HG03460 (cell line): ENCODE measurements at regions not wholly inside any gene's neighbourhood (a gene's known extent, or its start where the extent isn't known, plus 50 kb on each side); places are given as distances from the start of the nearest gene placed in this dataset.

Source experiments
- ATAC-seq: cut with Tn5 transposase; IDR thresholded peaks from one replicate; pipeline ENCODE4 v1.9.1; 2021; ENCODE audit not compliant: unreplicated experiment

DNA sequence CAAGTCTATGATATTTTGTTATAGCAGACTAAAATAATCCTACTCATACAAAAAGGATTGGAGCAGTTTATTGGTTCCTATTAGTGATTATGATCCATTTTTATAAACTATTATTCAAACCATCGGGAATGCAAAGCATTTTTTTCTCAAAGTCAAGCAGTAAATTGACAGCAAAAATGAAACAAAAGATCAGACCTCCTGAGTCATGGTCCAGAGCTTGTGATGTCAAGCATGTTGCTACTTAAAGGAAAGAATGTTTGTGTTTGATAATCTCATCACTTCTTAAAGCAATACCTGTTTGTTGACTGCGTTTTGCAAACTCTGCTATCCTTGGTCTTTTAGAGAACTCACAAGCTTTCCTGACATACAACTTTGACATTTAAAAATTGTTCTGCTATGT lies 204.4 kb downstream of the SAMD5 start:
- ATAC-seq: no peak

DNA sequence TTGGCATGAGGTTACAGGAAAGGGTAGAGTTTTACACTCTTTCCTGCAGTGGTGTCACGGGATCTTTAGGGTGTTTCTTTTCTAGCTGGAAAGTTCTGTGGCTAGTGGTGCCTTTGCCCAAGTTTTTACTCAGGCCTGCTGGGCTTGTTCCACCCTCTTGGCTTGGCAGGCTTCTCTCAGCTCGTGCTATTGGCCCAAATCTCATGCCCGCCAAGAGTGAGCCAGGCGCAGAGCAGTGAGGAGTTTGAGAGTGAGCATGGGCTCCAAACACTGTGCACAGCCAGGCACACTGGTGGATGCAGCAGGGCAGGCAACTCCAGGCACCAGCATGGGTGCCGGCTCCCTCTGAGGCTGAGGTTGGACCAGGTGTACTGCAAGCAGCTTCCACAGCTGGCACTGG lies 206.5 kb downstream of the SAMD5 start:
- no peak for ATAC-seq

GRCh38 chr6:147716434-147716833 lies 207.9 kb downstream of the SAMD5 start:
- no peak for ATAC-seq

- ATAC-seq: no peak
These were observed 209.5 kb downstream of the SAMD5 start for GRCh38 chr6:147717991-147718390.

GRCh38 chr6:147722158-147722557 lies 213.7 kb downstream of the SAMD5 start:
- no peak for ATAC-seq

- no peak for ATAC-seq
These were observed 216.0 kb downstream of the SAMD5 start for GRCh38 chr6:147724454-147724853.

GRCh38 chr6:147726342-147726741 lies 217.9 kb downstream of the SAMD5 start:
- ATAC-seq: no peak

DNA sequence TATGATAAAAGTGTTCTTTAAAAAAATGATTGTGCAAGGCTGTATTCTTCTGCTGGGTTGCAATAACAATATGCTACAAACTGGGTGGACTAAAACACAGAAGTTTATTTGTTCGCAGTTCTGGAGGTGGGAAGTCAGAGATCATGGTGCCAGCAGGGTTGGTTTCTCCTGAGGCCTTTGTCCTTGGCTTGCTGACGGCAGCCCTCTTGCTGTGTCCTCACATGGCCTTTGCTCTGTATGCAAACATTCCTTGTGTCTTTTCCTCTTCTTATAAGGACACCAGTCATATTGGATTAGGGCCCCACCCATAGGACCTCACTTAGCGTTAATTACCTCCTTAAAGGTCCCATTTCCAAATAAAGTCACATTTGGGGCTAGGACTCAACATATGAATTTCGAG lies 220.4 kb downstream of the SAMD5 start:
- no peak for ATAC-seq

GRCh38 chr6:147733686-147734085 lies 225.2 kb downstream of the SAMD5 start:
- ATAC-seq: no peak

DNA sequence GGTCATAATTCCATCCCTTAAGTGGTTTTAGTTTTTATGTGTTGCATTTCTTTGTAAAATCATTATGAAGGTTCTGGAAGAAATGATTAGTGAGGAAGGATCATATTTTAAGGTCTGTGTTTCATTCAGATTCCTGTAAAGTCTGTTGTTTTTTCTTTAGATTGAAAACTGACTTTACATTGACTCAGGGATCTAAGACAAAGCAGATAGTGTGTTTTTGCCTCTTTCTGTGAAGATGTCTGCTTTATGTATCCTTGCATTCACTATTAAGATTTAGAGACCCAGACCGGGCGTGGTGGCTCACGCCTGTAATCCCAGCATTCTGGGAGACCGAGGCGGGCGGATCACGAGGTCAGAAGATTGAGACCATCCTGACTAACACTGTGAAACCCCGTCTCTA lies 225.7 kb downstream of the SAMD5 start:
- no peak for ATAC-seq

GRCh38 chr6:147735924-147736323 lies 227.4 kb downstream of the SAMD5 start:
- ATAC-seq: no peak

GRCh38 chr6:147737115-147737514 lies 228.6 kb downstream of the SAMD5 start:
- ATAC-seq: no peak

- ATAC-seq: no peak
These were observed 229.6 kb downstream of the SAMD5 start for GRCh38 chr6:147738099-147738498.

- no peak for ATAC-seq
These were observed 230.1 kb downstream of the SAMD5 start for GRCh38 chr6:147738516-147739162.

DNA sequence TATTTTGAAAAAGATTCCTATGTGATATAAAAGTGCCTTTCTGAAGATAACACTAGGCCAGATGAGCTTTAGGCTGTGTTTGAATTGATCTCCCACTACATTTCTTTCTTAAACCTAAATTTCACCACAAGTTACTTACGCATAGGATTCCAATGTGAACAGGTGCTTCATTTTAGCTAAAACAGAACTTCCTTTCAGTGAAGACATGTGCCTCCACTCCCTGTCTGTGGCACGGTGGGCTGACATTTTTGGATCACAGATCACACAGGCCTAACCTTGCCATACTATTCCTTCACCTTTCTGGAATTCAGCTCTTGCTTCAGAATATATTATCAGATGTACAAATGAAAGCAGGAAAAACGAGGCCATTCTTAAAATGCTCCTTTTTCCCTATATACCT lies 231.8 kb downstream of the SAMD5 start:
- ATAC-seq: no peak

DNA sequence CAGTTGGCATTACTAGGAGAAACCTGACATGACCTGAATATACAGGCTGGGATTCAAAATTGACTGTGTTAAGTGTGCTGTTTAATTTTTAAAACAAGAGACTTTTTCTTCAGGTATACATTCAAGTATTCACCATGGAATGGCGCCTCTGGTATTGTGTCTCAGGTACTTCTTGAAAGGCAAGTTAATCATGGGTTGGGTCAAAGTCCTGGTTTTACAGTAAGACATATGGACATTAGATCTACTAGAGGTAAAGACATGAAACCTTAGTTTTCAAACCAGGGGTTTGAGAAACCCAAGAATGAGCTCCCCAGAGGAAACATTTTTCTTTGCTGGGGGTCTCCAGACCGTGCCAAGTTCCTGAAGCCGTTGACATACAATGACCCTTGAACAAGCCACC lies 232.4 kb downstream of the SAMD5 start:
- no peak for ATAC-seq

DNA sequence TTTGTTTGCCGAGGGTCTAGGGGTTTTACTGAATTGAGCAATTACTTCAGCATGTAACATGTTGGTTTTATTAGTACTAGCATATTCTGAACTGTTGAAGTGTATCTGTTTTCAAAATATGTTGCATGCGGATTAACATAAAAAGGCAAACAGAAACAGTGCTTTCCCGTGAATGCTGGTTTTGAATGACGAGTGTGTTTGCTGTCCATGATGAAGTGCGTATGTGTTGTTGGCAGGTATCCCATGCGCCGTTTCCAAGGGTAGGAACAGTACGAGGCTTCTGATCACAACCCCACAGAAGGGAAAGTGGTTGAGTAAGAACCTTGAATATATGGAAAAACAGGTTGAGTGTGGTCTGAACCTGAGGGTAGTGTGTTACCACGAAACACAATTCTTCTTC lies 232.9 kb downstream of the SAMD5 start:
- ATAC-seq: no peak

- ATAC-seq: no peak
These were observed 233.9 kb downstream of the SAMD5 start for GRCh38 chr6:147742440-147742839.

DNA sequence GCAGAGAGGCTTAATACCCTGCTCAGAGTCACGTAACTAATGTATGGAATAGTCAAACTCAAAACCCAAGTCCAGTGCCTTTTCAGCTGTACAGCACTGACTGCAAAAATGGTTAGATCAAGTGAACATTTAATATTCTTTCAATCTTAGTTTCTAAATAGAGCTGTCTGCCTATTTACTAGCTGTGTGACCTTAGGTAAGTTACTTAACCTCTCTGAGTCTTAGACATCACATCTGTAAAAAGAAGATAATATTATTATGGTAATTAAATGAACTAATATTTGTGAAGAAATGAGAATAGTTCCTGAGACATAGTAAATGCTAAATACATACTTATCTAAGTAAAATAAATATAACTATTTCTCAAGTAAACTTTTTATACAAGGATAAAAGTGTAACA lies 235.5 kb downstream of the SAMD5 start:
- ATAC-seq: no peak

DNA sequence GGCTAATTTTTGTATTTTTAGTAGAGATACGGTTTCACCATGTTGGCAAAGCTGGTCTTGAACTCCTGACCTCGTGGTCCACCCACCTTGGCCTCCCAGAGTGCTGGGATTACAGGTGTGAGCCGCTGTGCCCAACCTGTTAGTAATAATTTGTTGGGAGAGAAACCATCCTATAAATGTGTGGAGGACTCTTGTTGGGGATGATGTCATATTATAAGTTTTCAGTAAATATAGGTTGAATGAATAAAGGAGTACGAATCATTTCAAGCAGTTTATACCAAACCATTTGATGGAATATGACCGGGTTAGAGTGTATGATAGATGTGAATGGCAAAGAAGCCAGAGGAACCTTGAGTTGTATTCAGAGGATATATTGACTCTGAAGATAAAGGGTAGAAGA lies 240.8 kb downstream of the SAMD5 start:
- ATAC-seq: no peak

DNA sequence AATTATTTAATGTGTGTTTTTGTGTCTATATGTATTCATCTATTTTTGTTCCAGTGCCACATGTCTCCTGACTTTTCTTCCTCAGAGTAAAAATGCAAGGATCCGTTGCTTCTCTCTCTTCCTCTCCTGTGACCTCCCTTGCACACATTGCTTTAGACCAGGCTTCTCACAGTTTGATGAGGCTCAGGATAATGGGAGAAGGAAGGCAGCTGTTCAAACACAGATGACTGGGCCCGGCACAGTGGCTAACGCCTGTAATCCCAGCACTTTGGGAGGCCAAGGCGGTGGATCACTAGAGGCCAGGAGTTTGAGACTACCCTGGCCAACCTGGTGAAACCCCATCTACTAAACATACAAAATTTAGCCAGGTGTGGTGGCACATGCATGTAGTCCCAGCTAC lies 241.9 kb downstream of the SAMD5 start:
- no peak for ATAC-seq

DNA sequence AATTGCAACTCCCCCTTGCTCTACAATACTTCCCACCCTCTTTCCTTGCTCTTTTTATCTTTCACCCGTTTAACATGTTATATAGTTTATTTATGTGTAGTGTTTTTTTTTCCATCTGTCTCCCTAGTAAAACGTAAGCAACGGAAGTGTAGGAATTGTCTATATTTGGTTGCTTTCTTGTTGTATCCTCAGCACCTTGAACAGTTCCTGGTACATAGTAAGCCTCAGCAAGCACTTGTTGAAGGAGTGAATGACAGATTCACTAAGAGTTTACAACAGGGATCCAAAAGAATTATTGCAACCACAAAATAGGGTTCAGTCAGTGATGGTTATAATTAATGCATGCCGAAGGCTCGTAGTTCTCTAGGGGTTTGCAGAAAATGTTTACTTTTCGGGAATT lies 242.7 kb downstream of the SAMD5 start:
- ATAC-seq: no peak

DNA sequence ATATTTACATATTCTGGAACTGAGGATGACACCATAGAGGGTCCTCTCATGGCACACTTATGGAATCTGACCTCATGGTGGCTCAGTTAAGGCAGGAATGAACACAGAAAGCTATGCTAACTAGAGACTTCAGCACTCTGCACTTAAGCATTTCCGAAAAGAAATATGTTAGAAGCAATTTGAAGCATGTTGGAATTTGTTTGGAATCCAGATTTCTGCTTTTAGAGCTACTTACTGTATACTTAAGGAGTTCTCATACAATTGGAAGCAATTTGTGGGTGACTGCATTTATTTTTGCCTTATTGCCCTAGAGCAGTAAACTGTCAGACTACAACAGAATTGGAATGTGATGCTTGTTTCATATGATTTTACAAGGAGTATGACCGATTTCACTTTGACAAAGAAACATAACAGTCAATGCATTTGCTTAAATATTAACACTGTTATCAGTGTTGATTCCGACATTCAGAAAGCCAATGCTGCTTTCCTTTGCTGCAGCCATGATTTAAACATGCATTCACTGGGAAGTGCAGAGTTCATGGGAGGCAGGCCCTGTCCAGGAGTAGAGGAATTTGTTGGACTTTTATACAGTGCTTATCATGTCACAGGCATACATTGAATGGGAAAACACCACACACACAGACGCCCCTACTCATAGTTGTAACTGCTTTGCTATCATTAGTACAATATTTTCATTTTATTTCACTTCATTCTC lies 244.4 kb downstream of the SAMD5 start:
- ATAC-seq: no peak
